HG03196 (cell line): ENCODE measurements at regions not wholly inside any gene's neighbourhood (a gene's known extent, or its start where the extent isn't known, plus 50 kb on each side); places are given as distances from the start of the nearest gene placed in this dataset.
"Not testable (repeated sequence)": the region's sequence is repeated elsewhere in the genome, so short reads cannot be mapped to it uniquely, and the experiment has no call there.

Experiments used
- ATAC-seq: cut with Tn5 transposase; IDR thresholded peaks from one replicate; pipeline ENCODE4 v1.9.1; 2021; ENCODE audit not compliant: unreplicated experiment

- ATAC-seq = peak; percentile 86
Measured at GRCh38 chr18:11511434-11512095, 97.8 kb upstream of the SLC35G4 start.

- ATAC-seq = no peak
Measured at GRCh38 chr18:11506856-11507255, 102.5 kb upstream of the SLC35G4 start.

GRCh38 chr18:11505993-11506392 is 103.4 kb upstream of the SLC35G4 start:
- ATAC-seq = no peak

GRCh38 chr18:11504962-11505361 is 104.4 kb upstream of the SLC35G4 start:
- ATAC-seq = no peak

GRCh38 chr18:11502368-11502767 is 107.0 kb upstream of the SLC35G4 start:
- ATAC-seq = no peak

GRCh38 chr18:11501352-11501751 is 108.0 kb upstream of the SLC35G4 start:
- ATAC-seq = no peak

- ATAC-seq = peak; percentile 86
Measured at GRCh38 chr18:11500153-11501122, 109.0 kb upstream of the SLC35G4 start.

- ATAC-seq = no peak
Measured at GRCh38 chr18:11498821-11499220, 110.6 kb upstream of the SLC35G4 start.

GRCh38 chr18:11497585-11497984 is 111.8 kb upstream of the SLC35G4 start:
- no peak for ATAC-seq

- ATAC-seq = no peak
Measured at GRCh38 chr18:11496526-11497172, 112.7 kb upstream of the SLC35G4 start.

- no peak for ATAC-seq
Measured at GRCh38 chr18:11495441-11495840, 114.0 kb upstream of the SLC35G4 start.

GRCh38 chr18:11494107-11494506 is 115.3 kb upstream of the SLC35G4 start:
- no peak for ATAC-seq

- no peak for ATAC-seq
Measured at GRCh38 chr18:11489266-11489899, 120.0 kb upstream of the SLC35G4 start.

GRCh38 chr18:11488175-11488574 is 121.2 kb upstream of the SLC35G4 start:
- ATAC-seq = no peak

GRCh38 chr18:11487390-11487789 is 122.0 kb upstream of the SLC35G4 start:
- ATAC-seq = no peak

- ATAC-seq = no peak
Measured at GRCh38 chr18:11482271-11482670, 127.1 kb upstream of the SLC35G4 start.

- no peak for ATAC-seq
Measured at GRCh38 chr18:11480692-11481091, 128.7 kb upstream of the SLC35G4 start.

GRCh38 chr18:11479031-11479430 is 130.4 kb upstream of the SLC35G4 start:
- ATAC-seq = not testable (repeated sequence)

- no peak for ATAC-seq
Measured at GRCh38 chr18:11470941-11471340, 138.5 kb upstream of the SLC35G4 start.

- no peak for ATAC-seq
Measured at GRCh38 chr18:11468617-11469016, 140.8 kb upstream of the SLC35G4 start.

GRCh38 chr18:11468120-11468519 is 141.3 kb upstream of the SLC35G4 start:
- no peak for ATAC-seq
